IMR-90 (cell line): ENCODE measurements at regions not wholly inside any gene's neighbourhood (a gene's known extent, or its start where the extent isn't known, plus 50 kb on each side); places are given as distances from the start of the nearest gene placed in this dataset.

Experiments
- ATAC-seq: fragments of 200-7000 bp; cut with Tn5 transposase; 2 replicates; pipeline ENCODE4 v1.9.1; 2020; ENCODE audit warnings: low read depth, mild to moderate bottlenecking, moderate library complexity
- BruUV-seq: library from RNA; stranded (reverse); fragments of 400-500 nt; replicated peaks from 2 replicates; lab custom pipeline; 2021; lab: Mats Ljungman, UMichigan
- CTCF ChIA-PET: fragments of 300-600 bp; formaldehyde crosslinking; extraction: SDS; loops from one replicate; lab custom pipeline; 2021; ENCODE audit warnings: antibody characterized with exemption; lab: Yijun Ruan, JAX
- POLR2A ChIA-PET: fragments of 300-600 bp; sonication (Branson Sonifier 250); formaldehyde crosslinking; loops from one replicate; lab custom pipeline; 2022; ENCODE audit warnings: antibody characterized with exemption; ENCODE audit not compliant: unreplicated experiment; lab: Charles Lee
- DNase-seq: peaks from one replicate; pipeline ENCODE4 v3.0.0; 2013
- H2AFZ ChIP-seq: replicated peaks from 2 replicates; pipeline ENCODE3; 2013; ENCODE audit warnings: low read length, mild to moderate bottlenecking; ENCODE audit not compliant: poor library complexity
- H2AK5ac ChIP-seq: 2 replicates; pipeline ENCODE4 v1.6.1; 2013; ENCODE audit warnings: low read depth, low read length, inconsistent platforms
- H2AK9ac ChIP-seq: replicated peaks from 2 replicates; pipeline ENCODE3; 2013; ENCODE audit warnings: mild to moderate bottlenecking, low read depth, low read length, moderate library complexity; ENCODE audit not compliant: poor library complexity
- H2BK120ac ChIP-seq: 2 replicates; pipeline ENCODE4 v1.6.1; 2013; ENCODE audit warnings: low read depth, low read length, inconsistent platforms
- H2BK15ac ChIP-seq: 3 replicates; pipeline ENCODE4 v1.6.1; 2013; ENCODE audit warnings: low read depth, low read length, inconsistent platforms
- H2BK20ac ChIP-seq: 2 replicates; pipeline ENCODE4 v1.6.1; 2013; ENCODE audit warnings: low read depth, mild to moderate bottlenecking, inconsistent platforms, low read length, moderate library complexity
- H2BK5ac ChIP-seq: 2 replicates; pipeline ENCODE4 v1.6.1; 2013; ENCODE audit warnings: mild to moderate bottlenecking, low read depth, low read length, inconsistent platforms; ENCODE audit not compliant: poor library complexity, severe bottlenecking
- H3K14ac ChIP-seq: replicated peaks from 2 replicates; pipeline ENCODE4 v1.6.1; 2013; ENCODE audit warnings: low read depth, low read length, inconsistent platforms
- H3K18ac ChIP-seq: 2 replicates; pipeline ENCODE4 v1.6.1; 2013; ENCODE audit warnings: low read depth, low read length, control low read depth
- H3K23ac ChIP-seq: 2 replicates; pipeline ENCODE4 v1.6.1; 2013; ENCODE audit warnings: low read depth, low read length, inconsistent platforms
- H3K27ac ChIP-seq: 2 replicates; pipeline ENCODE4 v1.5.1; 2013; ENCODE audit warnings: mild to moderate bottlenecking, control low read depth, low read length; ENCODE audit not compliant: insufficient read depth
- H3K27me3 ChIP-seq: 2 replicates; pipeline ENCODE4 v1.6.1; 2013; ENCODE audit warnings: low read length; ENCODE audit not compliant: control insufficient read depth, insufficient read depth
- H3K36me3 ChIP-seq: 2 replicates; pipeline ENCODE4 v1.6.1; 2013; ENCODE audit warnings: low read length, mixed read lengths; ENCODE audit not compliant: control insufficient read depth, insufficient read depth
- H3K4ac ChIP-seq: 2 replicates; pipeline ENCODE4 v1.6.1; 2013; ENCODE audit warnings: low read depth, low read length, inconsistent platforms
- H3K4me1 ChIP-seq: 2 replicates; pipeline ENCODE4 v1.6.1; 2013; ENCODE audit warnings: low read length, mixed read lengths; ENCODE audit not compliant: control insufficient read depth, insufficient read depth
- H3K4me2 ChIP-seq: 2 replicates; pipeline ENCODE4 v1.6.1; 2013; ENCODE audit warnings: low read depth, mild to moderate bottlenecking, control low read depth, low read length, moderate library complexity
- H3K4me3 ChIP-seq: 2 replicates; pipeline ENCODE4 v1.5.1; 2013; ENCODE audit warnings: low read depth, mild to moderate bottlenecking, control low read depth, low read length, moderate library complexity; ENCODE audit not compliant: insufficient read depth
- H3K56ac ChIP-seq: 2 replicates; pipeline ENCODE4 v1.6.1; 2013; ENCODE audit warnings: low read length, inconsistent platforms; ENCODE audit not compliant: insufficient read depth; ENCODE audit errors: extremely low read depth
- H3K79me1 ChIP-seq, 2 experiments: 2 replicates each; pipeline ENCODE4 v1.6.1; 2013; ENCODE audit warnings: low read length in 2 of 2, inconsistent platforms in 1 of 2, low read depth in 1 of 2
- H3K9ac ChIP-seq: 2 replicates; pipeline ENCODE4 v1.6.1; 2013; ENCODE audit warnings: low read depth, low read length, control low read depth
- H3K9me1 ChIP-seq: 2 replicates; pipeline ENCODE4 v1.6.1; 2013; ENCODE audit warnings: low read length, inconsistent platforms; ENCODE audit not compliant: insufficient read depth
- H3K9me3 ChIP-seq: 2 replicates; pipeline ENCODE4 v1.6.1; 2013; ENCODE audit warnings: low read length; ENCODE audit not compliant: control insufficient read depth, insufficient read depth
- H4K20me1 ChIP-seq: 2 replicates; pipeline ENCODE4 v1.6.1; 2013; ENCODE audit warnings: low read length, inconsistent platforms; ENCODE audit not compliant: insufficient read depth
- H4K5ac ChIP-seq: 2 replicates; pipeline ENCODE4 v1.6.1; 2013; ENCODE audit warnings: mild to moderate bottlenecking, low read depth, low read length, control low read depth
- H4K8ac ChIP-seq, 2 experiments: 2 replicates each; pipeline ENCODE4 v1.6.1; 2013; ENCODE audit warnings: low read depth in 2 of 2, low read length in 2 of 2, control low read depth in 1 of 2, inconsistent platforms in 1 of 2
- H4K91ac ChIP-seq: 2 replicates; pipeline ENCODE4 v1.6.1; 2013; ENCODE audit warnings: low read depth, low read length, inconsistent platforms; ENCODE audit not compliant: insufficient read depth
- BHLHE40 ChIP-seq: fragments of 150-350 bp; IDR thresholded peaks from 2 replicates; pipeline ENCODE4 v1.6.1; 2016; ENCODE audit warnings: mild to moderate bottlenecking, low read depth, low read length
- CEBPB ChIP-seq: IDR thresholded peaks from 2 replicates; pipeline ENCODE4 v1.6.1; 2012; ENCODE audit warnings: low read depth, low read length, improper control_type of control experiment
- CHD1 ChIP-seq: IDR thresholded peaks from 2 replicates; pipeline ENCODE4 v1.6.1; 2012; ENCODE audit warnings: low read depth, low read length, improper control_type of control experiment
- MXI1 ChIP-seq: IDR thresholded peaks from 2 replicates; pipeline ENCODE4 v1.6.1; 2012; ENCODE audit warnings: low read depth, mild to moderate bottlenecking, low read length, moderate library complexity, borderline replicate concordance
- NFE2L2 ChIP-seq: fragments of 150-350 bp; IDR thresholded peaks from 2 replicates; pipeline ENCODE4 v1.6.1; 2016; ENCODE audit warnings: low read depth, mild to moderate bottlenecking, low read length
- POLR2A ChIP-seq: IDR thresholded peaks from 2 replicates; pipeline ENCODE4 v1.6.1; 2012; ENCODE audit warnings: mild to moderate bottlenecking, low read depth, low read length
- RAD21 ChIP-seq: IDR thresholded peaks from 2 replicates; pipeline ENCODE4 v1.6.1; 2012; ENCODE audit warnings: low read length, improper control_type of control experiment
- RFX5 ChIP-seq: IDR thresholded peaks from 2 replicates; pipeline ENCODE4 v1.8.0; 2012; ENCODE audit warnings: low read depth, mild to moderate bottlenecking, low read length, moderate library complexity
- whole genome bisulfite sequencing, 2 experiments: methylation state at CpG; one replicate each; pipeline versions ENCODE4 v1.1.5 to v1.1.7; 2013; ENCODE audit warnings: missing lambda C conversion rate in 2 of 2; ENCODE audit not compliant: insufficient read length in 1 of 2; ENCODE audit errors: extremely low coverage in 2 of 2; 5-methylcytosine and 5-hydroxymethylcytosine counted together
- dilution Hi-C: fragments of 300-500 bp; cut with HindIII; formaldehyde crosslinking; loops from one replicate; pipeline ENCODE4 v1.14.3; 2018; ENCODE audit warnings: low sequenced_read_pairs; ENCODE audit not compliant: unreplicated experiment
- in situ Hi-C: fragments of 300-500 bp; cut with MboI; formaldehyde crosslinking; loops from 3 replicates; pipeline ENCODE4 v1.14.3; 2019; ENCODE audit warnings: low sequenced_read_pairs, inconsistent platforms, mixed read lengths
- intact Hi-C: fragments of 100-400 bp; cut with micrococcal nuclease; formaldehyde crosslinking; loops from 2 replicates; pipeline ENCODE4 v1.10.0; 2022
- TF ChIP-seq, protein P1 (sequence below): fragments of 150-350 bp; IDR thresholded peaks from 2 replicates; pipeline ENCODE4 v1.6.1; 2017; ENCODE audit warnings: mild to moderate bottlenecking, antibody characterized with exemption, low read length, low read depth

- H3K4me3 ChIP-seq: no peak overlapping the region
- CTCF ChIA-PET: no interaction called here
These were observed 607.2 kb upstream of the MGMT start for GRCh38 chr10:128859738-128860386.

More at GRCh38 chr10:128859738-128860386, 607.2 kb upstream of the MGMT start:
- POLR2A ChIA-PET: no interaction called here
- H3K79me1 ChIP-seq: no peaks in the 10 kb centered on the region
- no peak overlapping the region for H4K8ac ChIP-seq
- peaks cover 41% of the 10 kb centered on the region for H3K9me3 ChIP-seq
- TF ChIP-seq NFE2L2: no peak
- TF ChIP-seq POLR2A: no peak
- TF ChIP-seq MXI1: no peak
- no peak for TF ChIP-seq RAD21
- TF ChIP-seq CEBPB: no peak
- TF ChIP-seq, protein P1, sequence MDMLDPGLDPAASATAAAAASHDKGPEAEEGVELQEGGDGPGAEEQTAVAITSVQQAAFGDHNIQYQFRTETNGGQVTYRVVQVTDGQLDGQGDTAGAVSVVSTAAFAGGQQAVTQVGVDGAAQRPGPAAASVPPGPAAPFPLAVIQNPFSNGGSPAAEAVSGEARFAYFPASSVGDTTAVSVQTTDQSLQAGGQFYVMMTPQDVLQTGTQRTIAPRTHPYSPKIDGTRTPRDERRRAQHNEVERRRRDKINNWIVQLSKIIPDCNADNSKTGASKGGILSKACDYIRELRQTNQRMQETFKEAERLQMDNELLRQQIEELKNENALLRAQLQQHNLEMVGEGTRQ: no peak
- no peak for TF ChIP-seq BHLHE40
- no peak for TF ChIP-seq CHD1
- no peak for TF ChIP-seq RFX5
- no peak overlapping the region for H2AFZ ChIP-seq
- H2BK120ac ChIP-seq: no peak overlapping the region
- H2BK20ac ChIP-seq: no peak overlapping the region
- no peak overlapping the region for H3K14ac ChIP-seq
- no peaks in the 10 kb centered on the region for H4K20me1 ChIP-seq
- H3K18ac ChIP-seq: no peak overlapping the region
- intact Hi-C loops: no loop called here
- ATAC-seq (no peak), DNase-seq (no peak)
- H4K91ac ChIP-seq: no peak overlapping the region
- H3K56ac ChIP-seq: no peak overlapping the region
- no TSS peak for BruUV-seq
- H3K27me3 ChIP-seq: no peaks in the 10 kb centered on the region
- no peak overlapping the region for H2AK5ac ChIP-seq
- no peak overlapping the region for H4K5ac ChIP-seq
- no peaks in the 10 kb centered on the region for H3K9me1 ChIP-seq
- WGBS, 2 experiments: 39% methylated on average over 3 of the region's 8 CpGs; no CpG with 5 or more reads in 1 of the 2 experiments
- H3K23ac ChIP-seq: no peak overlapping the region
- H3K9ac ChIP-seq: no peak overlapping the region
- no peaks in the 10 kb centered on the region for H3K36me3 ChIP-seq
- no peak overlapping the region for H3K27ac ChIP-seq
- H2AK9ac ChIP-seq: no peak overlapping the region
- H3K4ac ChIP-seq: no peak overlapping the region
- H2BK15ac ChIP-seq: no peak overlapping the region
- dilution Hi-C loops: no loop called here
- no peak overlapping the region for H3K4me2 ChIP-seq
- no peaks in the 10 kb centered on the region for H3K4me1 ChIP-seq
- in situ Hi-C loops: no loop called here
- H2BK5ac ChIP-seq: no peak overlapping the region
